H1 (cell line): ENCODE measurements at regions not wholly inside any gene's neighbourhood (a gene's known extent, or its start where the extent isn't known, plus 50 kb on each side); places are given as distances from the start of the nearest gene placed in this dataset.

Source experiments
- EGR1 ChIP-seq: IDR thresholded peaks from 2 replicates; pipeline ENCODE4 v1.6.1; 2011; ENCODE audit warnings: low read depth, low read length, borderline replicate concordance
- GABPA ChIP-seq: IDR thresholded peaks from 2 replicates; pipeline ENCODE4 v1.6.1; 2011; ENCODE audit warnings: mild to moderate bottlenecking, low read length, moderate library complexity, borderline replicate concordance; ENCODE audit not compliant: insufficient read depth
- JUN ChIP-seq: IDR thresholded peaks from 2 replicates; pipeline ENCODE4 v1.6.1; 2011; ENCODE audit warnings: low read depth, mild to moderate bottlenecking, improper control_type of control experiment, low read length
- PHF8 ChIP-seq: fragments of 200-600 bp; sonication (generic); conservative IDR thresholded peaks from 2 replicates; pipeline ENCODE4 v1.7.1; 2012; ENCODE audit warnings: low read depth, mild to moderate bottlenecking, inconsistent platforms, low read length, moderate library complexity
- POLR2A ChIP-seq, 2 experiments: IDR thresholded peaks; 1 replicate in 1 of 2; 2 replicates in 1 of 2; pipeline ENCODE4 v1.6.1; 2011; ENCODE audit warnings: low read depth in 2 of 2, low read length in 2 of 2, mild to moderate bottlenecking in 2 of 2; ENCODE audit errors: control extremely low read depth in 1 of 2
- POLR2AphosphoS5 ChIP-seq: IDR thresholded peaks from 2 replicates; pipeline ENCODE4 v1.6.1; 2011; ENCODE audit warnings: low read depth, low read length
- RFX5 ChIP-seq: IDR thresholded peaks from 2 replicates; pipeline ENCODE4 v1.6.1; 2011; ENCODE audit warnings: low read depth, low read length, improper control_type of control experiment, borderline replicate concordance
- SIN3A ChIP-seq, 2 experiments: IDR thresholded peaks in 1 of 2; conservative IDR thresholded peaks in 1 of 2; 2 replicates each; pipeline ENCODE4 v1.6.1; 2011 to 2012; ENCODE audit warnings: low read length in 2 of 2, improper control_type of control experiment in 1 of 2, low read depth in 1 of 2, mild to moderate bottlenecking in 1 of 2
- TAF1 ChIP-seq: IDR thresholded peaks from 2 replicates; pipeline ENCODE4 v1.6.1; 2011; ENCODE audit warnings: mild to moderate bottlenecking, low read depth, low read length
- TCF12 ChIP-seq: IDR thresholded peaks from 2 replicates; pipeline ENCODE4 v1.6.1; 2011; ENCODE audit warnings: low read depth, mild to moderate bottlenecking, low read length
- TF ChIP-seq, protein P1 (sequence below), 3 experiments: IDR thresholded peaks; 1 replicate in 2 of 3; 2 replicates in 1 of 3; pipeline versions ENCODE4 v1.5.1 to v1.6.1; 2011; ENCODE audit warnings: low read length in 3 of 3, mild to moderate bottlenecking in 3 of 3, inconsistent platforms in 2 of 3, low read depth in 1 of 3, moderate library complexity in 1 of 3; ENCODE audit not compliant: insufficient read depth in 1 of 3; ENCODE audit errors: control extremely low read depth in 1 of 3
- TF ChIP-seq, protein P2 (sequence below): IDR thresholded peaks from 2 replicates; pipeline ENCODE4 v1.6.1; 2012; ENCODE audit warnings: inconsistent platforms
- TF ChIP-seq, protein P3 (sequence below): IDR thresholded peaks from 2 replicates; pipeline ENCODE4 v1.6.1; 2012; ENCODE audit warnings: inconsistent platforms

DNA sequence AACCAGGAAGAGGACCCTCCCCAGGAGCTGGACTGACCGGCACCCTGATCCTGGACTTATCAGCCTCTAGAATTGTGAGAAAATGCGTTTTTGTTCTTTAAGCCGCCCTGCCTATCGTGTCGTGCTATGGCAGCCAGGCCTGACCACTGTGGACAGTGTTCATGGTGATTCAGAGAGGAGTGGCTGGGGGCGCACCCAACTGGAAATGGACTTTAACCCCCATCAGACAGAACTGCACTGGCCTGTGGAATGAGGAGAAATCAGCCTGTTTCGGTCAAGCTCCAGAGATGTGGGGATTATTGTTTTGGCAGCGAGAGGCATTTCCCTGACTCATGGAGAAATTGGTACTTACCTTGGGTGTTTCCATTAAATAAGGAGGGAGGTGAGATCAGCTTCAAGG lies 1437.8 kb downstream of the BRD1 start:
- TF ChIP-seq EGR1 (no peak), TAF1 (no peak), POLR2AphosphoS5 (no peak), PHF8 (no peak), RFX5 (no peak), SIN3A (conservative IDR thresholded peaks at IDR 0.05 in 1 of 2, IDR thresholded peaks at IDR 0.05 in 1 of 2; ENCODE audit: low read depth in 1 of 2, low read length in 2 of 2) (no peak), JUN (no peak), GABPA (no peak), POLR2A (IDR thresholded peaks at IDR 0.05; ENCODE audit: control extremely low read depth in 1 of 2, low read depth in 2 of 2, low read length in 2 of 2) (no peak), TCF12 (no peak)
- TF ChIP-seq, protein P1, sequence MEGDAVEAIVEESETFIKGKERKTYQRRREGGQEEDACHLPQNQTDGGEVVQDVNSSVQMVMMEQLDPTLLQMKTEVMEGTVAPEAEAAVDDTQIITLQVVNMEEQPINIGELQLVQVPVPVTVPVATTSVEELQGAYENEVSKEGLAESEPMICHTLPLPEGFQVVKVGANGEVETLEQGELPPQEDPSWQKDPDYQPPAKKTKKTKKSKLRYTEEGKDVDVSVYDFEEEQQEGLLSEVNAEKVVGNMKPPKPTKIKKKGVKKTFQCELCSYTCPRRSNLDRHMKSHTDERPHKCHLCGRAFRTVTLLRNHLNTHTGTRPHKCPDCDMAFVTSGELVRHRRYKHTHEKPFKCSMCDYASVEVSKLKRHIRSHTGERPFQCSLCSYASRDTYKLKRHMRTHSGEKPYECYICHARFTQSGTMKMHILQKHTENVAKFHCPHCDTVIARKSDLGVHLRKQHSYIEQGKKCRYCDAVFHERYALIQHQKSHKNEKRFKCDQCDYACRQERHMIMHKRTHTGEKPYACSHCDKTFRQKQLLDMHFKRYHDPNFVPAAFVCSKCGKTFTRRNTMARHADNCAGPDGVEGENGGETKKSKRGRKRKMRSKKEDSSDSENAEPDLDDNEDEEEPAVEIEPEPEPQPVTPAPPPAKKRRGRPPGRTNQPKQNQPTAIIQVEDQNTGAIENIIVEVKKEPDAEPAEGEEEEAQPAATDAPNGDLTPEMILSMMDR (IDR thresholded peaks at IDR 0.05; ENCODE audit: control extremely low read depth in 1 of 3, insufficient read depth in 1 of 3, low read depth in 1 of 3, low read length in 3 of 3): no peak
- TF ChIP-seq, protein P2, sequence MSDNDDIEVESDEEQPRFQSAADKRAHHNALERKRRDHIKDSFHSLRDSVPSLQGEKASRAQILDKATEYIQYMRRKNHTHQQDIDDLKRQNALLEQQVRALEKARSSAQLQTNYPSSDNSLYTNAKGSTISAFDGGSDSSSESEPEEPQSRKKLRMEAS: no peak
- TF ChIP-seq, protein P3, sequence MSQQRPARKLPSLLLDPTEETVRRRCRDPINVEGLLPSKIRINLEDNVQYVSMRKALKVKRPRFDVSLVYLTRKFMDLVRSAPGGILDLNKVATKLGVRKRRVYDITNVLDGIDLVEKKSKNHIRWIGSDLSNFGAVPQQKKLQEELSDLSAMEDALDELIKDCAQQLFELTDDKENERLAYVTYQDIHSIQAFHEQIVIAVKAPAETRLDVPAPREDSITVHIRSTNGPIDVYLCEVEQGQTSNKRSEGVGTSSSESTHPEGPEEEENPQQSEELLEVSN: no peak
